ENCODE measurements at regions not wholly inside any gene's neighbourhood (a gene's known extent, or its start where the extent isn't known, plus 50 kb on each side); places are given as distances from the start of the nearest gene placed in this dataset.

DNA sequence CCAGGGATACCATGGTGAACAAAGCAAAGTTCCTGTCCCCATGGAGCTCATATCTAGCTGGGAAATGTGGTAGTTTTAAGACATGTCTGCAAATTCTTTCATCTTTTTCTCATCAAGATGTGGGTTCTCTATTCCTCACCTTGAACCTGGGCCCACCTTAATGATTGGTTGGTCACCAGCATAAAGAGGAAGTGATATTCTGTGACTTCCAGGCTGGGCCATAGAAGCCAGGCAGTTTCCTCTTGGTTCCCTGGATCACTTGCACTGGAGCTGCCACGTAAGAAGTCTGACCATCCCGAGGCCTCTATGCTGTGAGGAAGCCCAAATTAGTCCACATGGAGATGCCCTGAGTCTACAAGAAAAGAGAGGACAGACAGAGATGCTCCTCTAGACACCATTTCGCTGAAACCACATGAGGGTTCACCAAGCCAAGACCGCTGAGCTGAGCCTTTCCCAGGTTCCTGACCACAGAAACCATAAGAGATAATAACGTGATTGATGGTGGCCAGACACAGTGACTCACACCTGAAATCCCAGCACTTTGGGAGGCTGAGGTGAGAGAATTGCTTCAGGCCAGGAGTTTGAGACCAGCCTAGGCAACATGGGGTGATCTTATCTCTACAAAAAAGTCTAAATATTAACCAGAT, 119.5 kb upstream of the ISX start:
- H3K27ac ChIP-seq: no peak overlapping the region
- no peaks in the 10 kb centered on the region for H3K4me1 ChIP-seq
- no peak for TF ChIP-seq Cebpa-rat (IDR thresholded peaks at IDR 0.05)
- H3K27me3 ChIP-seq: no peaks in the 10 kb centered on the region
- no peak overlapping the region for H3K4me3 ChIP-seq
- no peaks in the 10 kb centered on the region for H3K36me3 ChIP-seq
- no peaks in the 10 kb centered on the region for H4K20me1 ChIP-seq
- H3K9ac ChIP-seq: no peak overlapping the region
- H3K9me3 ChIP-seq (replicated peaks in 1 of 11): no peaks in the 10 kb centered on the region
- no peak overlapping the region for H3K4me2 ChIP-seq

DNA sequence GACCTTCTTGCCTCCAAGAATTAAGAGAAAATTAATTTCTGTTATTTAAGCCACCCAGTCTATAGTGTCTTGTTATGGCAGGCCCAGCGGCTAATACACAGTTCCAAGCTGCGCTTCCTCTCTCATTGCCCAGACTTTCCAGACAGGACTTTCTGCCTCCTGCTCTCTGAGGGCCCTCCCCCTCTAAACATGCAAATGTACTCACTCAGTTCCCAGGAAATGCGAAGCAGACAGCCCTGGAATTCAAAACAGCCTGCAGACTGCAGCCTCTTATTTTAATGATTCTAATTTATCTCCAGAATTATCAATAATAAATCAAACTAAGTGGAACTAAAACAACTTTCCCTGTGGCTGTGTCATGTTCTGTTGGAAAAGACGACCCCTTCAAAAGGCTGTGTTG, 115.5 kb upstream of the ISX start:
- Histone ChIP-seq H3K9ac (no peak overlapping the region), H3K27ac (no peak overlapping the region), H3K9me3 (replicated peaks in 1 of 11) (no peaks in the 10 kb centered on the region), H3K4me2 (no peak overlapping the region), H3K4me1 (no peaks in the 10 kb centered on the region), H3K36me3 (no peaks in the 10 kb centered on the region), H3K4me3 (no peak overlapping the region), H3K27me3 (no peaks in the 10 kb centered on the region), H4K20me1 (no peaks in the 10 kb centered on the region)
- no peak for TF ChIP-seq Cebpa-rat (IDR thresholded peaks at IDR 0.05)

DNA sequence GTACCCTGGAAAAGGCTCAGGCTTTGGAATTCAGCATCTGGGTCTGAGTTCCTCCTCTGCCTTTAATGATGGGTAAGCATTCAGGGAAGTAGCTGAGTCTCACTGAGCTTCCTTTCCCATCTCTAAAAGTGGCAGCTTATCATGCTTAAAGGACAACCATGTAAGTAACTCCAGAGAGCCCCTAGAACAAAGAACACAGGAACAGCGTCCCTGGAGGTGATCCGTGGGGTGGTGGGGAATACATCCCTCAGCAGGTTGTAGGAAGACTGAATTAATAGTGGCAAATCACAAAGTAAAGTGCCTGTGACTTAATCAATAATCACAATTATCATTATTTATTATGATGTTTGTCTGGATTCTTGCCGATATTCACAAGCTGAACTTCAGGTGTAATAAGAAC, 114.7 kb upstream of the ISX start:
- Histone ChIP-seq H4K20me1 (no peaks in the 10 kb centered on the region), H3K9ac (no peak overlapping the region), H3K4me2 (no peak overlapping the region), H3K4me3 (no peak overlapping the region), H3K4me1 (no peaks in the 10 kb centered on the region), H3K27ac (no peak overlapping the region), H3K27me3 (no peaks in the 10 kb centered on the region), H3K9me3 (replicated peaks in 1 of 11) (no peaks in the 10 kb centered on the region), H3K36me3 (no peaks in the 10 kb centered on the region)
- no peak for TF ChIP-seq Cebpa-rat (IDR thresholded peaks at IDR 0.05)

DNA sequence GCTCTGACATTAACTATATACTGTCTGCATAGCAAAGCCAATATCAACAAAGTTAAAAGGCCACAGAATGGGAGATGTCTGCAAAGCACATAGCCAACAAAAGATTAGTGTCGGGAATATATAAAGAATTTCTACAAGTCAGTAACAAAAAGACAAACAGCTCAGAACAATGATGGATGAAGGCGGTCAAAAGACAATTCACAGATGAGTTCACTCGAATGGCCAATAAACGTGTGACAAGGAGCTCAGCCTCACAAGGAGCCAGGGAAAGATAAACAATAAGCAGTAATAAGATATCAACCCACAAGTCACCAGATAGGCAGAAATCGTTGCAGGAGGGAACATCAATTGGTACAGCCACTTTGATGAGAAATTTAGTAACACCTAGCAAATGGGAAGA, 106.0 kb upstream of the ISX start:
- Histone ChIP-seq H3K9me3 (replicated peaks in 1 of 11) (no peaks in the 10 kb centered on the region), H3K4me3 (no peak overlapping the region), H4K20me1 (no peaks in the 10 kb centered on the region), H3K36me3 (no peaks in the 10 kb centered on the region), H3K27me3 (no peaks in the 10 kb centered on the region), H3K4me1 (no peaks in the 10 kb centered on the region), H3K4me2 (no peak overlapping the region), H3K9ac (no peak overlapping the region), H3K27ac (no peak overlapping the region)
- no peak for TF ChIP-seq Cebpa-rat (IDR thresholded peaks at IDR 0.05)

DNA sequence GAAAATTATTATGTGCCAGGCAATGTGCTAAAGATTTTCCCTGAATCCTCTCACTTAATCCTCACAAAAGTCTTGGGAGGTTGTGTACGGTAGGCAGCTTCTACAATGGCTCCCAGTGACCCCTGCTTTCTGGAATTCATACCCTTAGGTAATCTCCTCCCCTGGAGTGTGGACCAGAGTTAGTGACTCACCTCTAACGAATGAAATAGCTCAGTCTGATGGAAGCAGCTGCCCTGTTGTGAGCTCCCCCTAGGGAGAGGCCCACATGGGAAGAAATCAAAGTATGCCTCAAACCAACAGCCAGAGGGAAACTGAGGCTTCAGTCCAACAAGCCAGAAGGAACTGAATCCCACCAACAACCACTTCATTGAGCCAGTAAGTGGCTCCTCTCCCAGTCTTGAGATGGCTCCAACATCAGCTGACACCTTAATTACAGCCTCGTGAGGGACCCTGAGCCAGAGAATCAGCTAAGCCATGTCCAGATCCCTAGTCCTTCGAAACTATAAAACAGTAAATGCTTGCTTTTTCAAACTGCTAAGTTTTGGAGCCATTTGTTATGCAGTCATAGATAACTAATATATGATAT, 98.9 kb upstream of the ISX start:
- no peak overlapping the region for H3K9ac ChIP-seq

DNA sequence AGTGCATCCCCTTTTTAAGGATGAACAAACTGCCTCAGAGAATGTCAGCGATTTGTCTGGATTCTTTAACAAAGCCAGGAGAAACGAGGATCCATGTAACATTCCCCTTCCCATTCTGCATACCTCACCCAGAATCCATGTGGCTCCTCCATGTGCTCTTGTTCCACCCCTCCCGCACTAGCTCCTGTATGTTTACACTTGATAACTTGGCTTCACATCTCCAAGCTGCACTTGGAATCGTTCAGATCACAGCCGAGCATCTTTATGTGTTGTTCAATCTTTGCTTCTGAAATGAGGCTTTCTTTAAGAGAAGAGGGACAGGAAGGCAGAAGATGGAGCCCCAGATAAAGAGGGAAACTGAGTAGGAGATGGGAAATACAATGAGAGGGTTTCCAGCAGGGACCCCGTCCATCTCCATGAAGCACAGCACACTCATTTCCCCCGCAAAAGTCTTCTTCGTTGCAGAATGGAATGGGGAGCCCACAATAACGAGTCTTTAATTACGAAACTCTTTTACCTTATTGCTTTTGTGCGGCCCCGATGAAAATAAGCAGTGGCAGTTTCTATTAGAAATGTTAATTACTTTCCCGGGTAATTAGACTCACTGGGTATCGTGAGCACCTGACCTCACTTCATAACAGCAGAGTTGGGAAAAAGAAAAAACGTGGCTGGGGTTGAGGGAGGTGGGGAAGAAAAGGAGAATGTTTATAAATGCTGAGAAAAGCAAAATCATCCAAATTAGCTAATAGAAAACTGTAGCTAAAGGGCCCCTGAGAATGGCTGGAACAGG, 96.8 kb upstream of the ISX start:
- no peak overlapping the region for H3K27ac ChIP-seq
- no peak overlapping the region for H3K9ac ChIP-seq
- no peaks in the 10 kb centered on the region for H4K20me1 ChIP-seq
- no peaks in the 10 kb centered on the region for H3K36me3 ChIP-seq
- no peak for TF ChIP-seq Cebpa-rat (IDR thresholded peaks at IDR 0.05)
- no peaks in the 10 kb centered on the region for H3K4me1 ChIP-seq
- H3K4me2 ChIP-seq: no peak overlapping the region
- peaks cover 0 to 6% (median 0%) of the 10 kb centered on the region in 11 experiments; a peak in 5 of 22 replicates for H3K9me3 ChIP-seq (replicated peaks in 1 of 11)
- no peak overlapping the region for H3K4me3 ChIP-seq
- no peaks in the 10 kb centered on the region for H3K27me3 ChIP-seq

More for the DNA sequence above, 98.9 kb upstream of the ISX start:
- Histone ChIP-seq H3K27ac (no peak overlapping the region), H3K9me3 (replicated peaks in 1 of 11) (no peaks in the 10 kb centered on the region), H4K20me1 (no peaks in the 10 kb centered on the region), H3K4me2 (no peak overlapping the region), H3K27me3 (no peaks in the 10 kb centered on the region), H3K4me1 (no peaks in the 10 kb centered on the region), H3K4me3 (no peak overlapping the region), H3K36me3 (no peaks in the 10 kb centered on the region)
- no peak for TF ChIP-seq Cebpa-rat (IDR thresholded peaks at IDR 0.05)

DNA sequence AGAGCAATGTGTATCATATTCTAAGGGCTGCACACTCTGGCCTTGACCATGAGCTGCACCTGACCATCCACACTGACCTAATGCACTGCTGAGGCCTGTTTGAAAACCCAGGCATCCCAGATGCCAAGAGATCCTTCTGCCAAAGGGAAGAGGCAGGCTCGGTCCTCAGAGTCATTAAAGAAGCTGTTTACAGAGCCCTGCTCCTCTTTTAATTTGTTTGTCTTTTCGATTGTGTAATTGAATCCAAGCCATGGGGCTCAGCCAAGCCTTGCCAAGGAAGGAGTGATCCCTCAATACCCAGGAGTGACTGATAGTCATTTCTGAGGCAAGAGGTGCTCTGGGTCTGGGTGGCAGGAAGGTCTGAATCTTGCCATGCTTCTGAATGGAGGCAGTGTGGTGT, 94.5 kb upstream of the ISX start:
- no peaks in the 10 kb centered on the region for H3K36me3 ChIP-seq
- H3K4me3 ChIP-seq: no peak overlapping the region
- no peaks in the 10 kb centered on the region for H4K20me1 ChIP-seq
- H3K4me2 ChIP-seq: no peak overlapping the region
- H3K4me1 ChIP-seq: no peaks in the 10 kb centered on the region
- H3K27ac ChIP-seq: no peak overlapping the region
- peaks cover 8 to 29% (median 19%) of the 10 kb centered on the region in 11 experiments; a peak in 20 of 22 replicates for H3K9me3 ChIP-seq (replicated peaks in 1 of 11)
- no peaks in the 10 kb centered on the region for H3K27me3 ChIP-seq
- no peak for TF ChIP-seq Cebpa-rat (IDR thresholded peaks at IDR 0.05)
- H3K9ac ChIP-seq: no peak overlapping the region

DNA sequence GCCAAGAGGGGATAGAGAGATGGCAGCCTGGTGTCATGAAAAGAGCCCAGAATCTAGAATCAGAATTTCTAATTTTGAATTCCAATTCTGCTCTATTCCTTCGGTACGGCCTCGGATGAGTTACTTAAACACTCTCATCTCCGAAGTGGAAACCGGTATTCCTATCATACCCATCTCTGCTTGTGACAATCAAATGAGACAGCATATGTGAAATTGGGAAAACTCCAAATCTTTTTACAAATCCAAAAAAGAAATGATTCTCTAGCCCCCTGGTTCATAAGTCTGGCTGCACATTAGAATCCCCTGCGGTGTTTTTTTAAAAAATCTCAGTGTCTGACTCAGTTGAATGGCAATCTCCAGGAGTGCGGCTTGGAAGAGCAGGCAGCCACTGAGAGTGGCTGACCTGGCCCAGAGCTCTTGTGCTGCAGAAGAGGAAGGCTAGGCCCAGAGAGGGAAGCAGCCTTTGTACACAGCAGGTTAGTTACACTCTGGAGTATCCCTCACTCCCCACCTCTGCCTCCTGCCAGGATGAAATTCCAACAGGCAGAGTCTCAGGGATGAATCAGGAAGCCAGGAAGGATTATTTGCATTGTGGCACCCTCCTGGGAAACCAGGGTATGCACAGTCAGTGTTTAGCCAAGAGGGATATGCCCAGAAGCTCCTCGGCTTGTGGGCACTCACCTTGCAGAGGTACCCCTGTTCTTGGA, 93.6 kb upstream of the ISX start:
- no peak for TF ChIP-seq Cebpa-rat (IDR thresholded peaks at IDR 0.05)
- H3K27ac ChIP-seq: no peak overlapping the region
- H3K9ac ChIP-seq: no peak overlapping the region

DNA sequence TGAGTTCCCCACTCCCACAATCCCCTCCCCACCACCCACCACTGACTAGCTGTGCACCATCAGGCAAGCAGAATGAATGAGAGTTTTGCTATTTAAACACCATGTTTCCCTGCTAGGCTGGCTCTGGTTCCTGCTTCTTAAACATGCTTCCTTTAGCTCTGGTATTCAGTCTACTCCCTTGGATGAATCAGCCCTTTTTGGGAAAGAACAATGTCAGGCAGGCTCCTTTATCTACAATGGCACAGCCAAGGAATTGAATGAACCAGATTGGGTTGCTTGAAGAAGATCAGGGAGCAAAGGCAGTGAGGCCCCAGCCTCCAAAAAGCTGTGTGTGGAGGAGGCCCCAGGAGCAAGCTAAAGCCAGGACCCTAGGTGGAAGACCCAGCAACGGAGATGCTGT, 92.9 kb upstream of the ISX start:
- Histone ChIP-seq H3K4me2 (no peak overlapping the region), H4K20me1 (no peaks in the 10 kb centered on the region), H3K4me3 (no peak overlapping the region), H3K27me3 (no peaks in the 10 kb centered on the region), H3K9ac (no peak overlapping the region), H3K36me3 (no peaks in the 10 kb centered on the region), H3K4me1 (no peaks in the 10 kb centered on the region), H3K9me3 (replicated peaks in 1 of 11) (peaks cover 8 to 41% (median 22%) of the 10 kb centered on the region in 11 experiments; a peak in 20 of 22 replicates), H3K27ac (no peak overlapping the region)
- no peak for TF ChIP-seq Cebpa-rat (IDR thresholded peaks at IDR 0.05)

More for the DNA sequence above, 93.6 kb upstream of the ISX start:
- Histone ChIP-seq H3K9me3 (replicated peaks in 1 of 11) (peaks cover 8 to 38% (median 22%) of the 10 kb centered on the region in 11 experiments; a peak in 20 of 22 replicates), H3K27me3 (no peaks in the 10 kb centered on the region), H3K4me3 (no peak overlapping the region), H3K4me2 (no peak overlapping the region), H3K4me1 (no peaks in the 10 kb centered on the region), H3K36me3 (no peaks in the 10 kb centered on the region), H4K20me1 (no peaks in the 10 kb centered on the region)
